SU-DHL-6 (cell line): ENCODE measurements at regions not wholly inside any gene's neighbourhood (a gene's known extent, or its start where the extent isn't known, plus 50 kb on each side); places are given as distances from the start of the nearest gene placed in this dataset.
"Not testable (repeated sequence)": the region's sequence is repeated elsewhere in the genome, so short reads cannot be mapped to it uniquely, and the experiment has no call there.

ENCODE experiments used
- CTCF ChIP-seq: fragments of 200-600 bp; sonication (generic); IDR thresholded peaks from one replicate; pipeline ENCODE4 v1.5.1; 2017; ENCODE audit warnings: antibody characterized with exemption, mild to moderate bottlenecking, low read length, moderate library complexity; ENCODE audit not compliant: insufficient read depth, poor library complexity, severe bottlenecking
- EZH2phosphoT487 ChIP-seq: fragments of 200-600 bp; sonication (generic), shearing (Covaris generic); conservative IDR thresholded peaks from 2 replicates; pipeline ENCODE4 v1.6.1; 2018; ENCODE audit warnings: mild to moderate bottlenecking, antibody characterized with exemption, low read length, moderate library complexity, mixed read lengths

GRCh38 chrX:3843522-3844145, 130.2 kb upstream of the PRKX start:
- TF ChIP-seq CTCF, EZH2phosphoT487: not testable (repeated sequence)
